Suppressor macrophage treated with lipopolysaccharide for 4 hours (primary cell): ENCODE measurements at regions not wholly inside any gene's neighbourhood (a gene's known extent, or its start where the extent isn't known, plus 50 kb on each side); places are given as distances from the start of the nearest gene placed in this dataset.

Experiments used
- DNase-seq: peaks from one replicate; pipeline ENCODE4 v3.0.0-alpha.2; 2020

- DNase-seq: no peak
These were observed 86.8 kb downstream of the CCT6B start for GRCh38 chr17:34874478-34874877.

DNA sequence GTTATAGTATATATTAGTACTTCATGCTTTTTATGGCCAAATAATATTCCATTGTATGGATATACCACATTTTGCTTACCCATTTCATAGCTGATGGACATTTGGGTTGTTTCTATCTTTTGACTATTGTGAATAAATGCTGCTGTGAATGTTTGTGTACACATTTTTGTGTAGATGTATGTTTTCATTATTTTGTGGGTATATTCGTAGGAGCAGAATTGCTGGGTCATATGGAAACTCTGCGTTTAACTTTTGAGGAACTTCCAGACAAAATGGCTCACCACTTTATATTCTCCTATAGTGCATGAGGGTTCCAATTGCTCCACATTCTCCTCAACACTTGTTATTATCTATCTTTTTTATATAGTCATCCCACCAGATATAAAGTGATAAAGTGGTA lies 88.6 kb downstream of the CCT6B start:
- no peak for DNase-seq

DNA sequence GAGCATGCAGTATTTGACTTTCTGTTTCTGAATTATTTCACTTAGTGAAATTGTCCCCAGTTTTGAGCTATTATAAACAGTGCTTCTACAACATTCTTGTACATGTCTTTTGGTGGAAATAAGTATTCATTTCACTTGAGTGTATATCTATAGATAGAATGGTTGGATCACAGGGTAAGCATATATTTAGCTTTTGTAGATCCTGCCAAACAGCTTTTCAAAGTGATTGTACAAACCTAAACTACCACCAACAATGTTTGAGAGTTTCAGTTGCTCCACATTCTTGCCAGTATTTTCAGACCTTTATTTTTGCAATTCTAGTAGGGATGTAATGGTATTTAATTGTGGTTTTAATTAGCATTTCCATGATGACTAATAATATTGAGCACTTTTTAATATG lies 91.6 kb downstream of the CCT6B start:
- no peak for DNase-seq

DNA sequence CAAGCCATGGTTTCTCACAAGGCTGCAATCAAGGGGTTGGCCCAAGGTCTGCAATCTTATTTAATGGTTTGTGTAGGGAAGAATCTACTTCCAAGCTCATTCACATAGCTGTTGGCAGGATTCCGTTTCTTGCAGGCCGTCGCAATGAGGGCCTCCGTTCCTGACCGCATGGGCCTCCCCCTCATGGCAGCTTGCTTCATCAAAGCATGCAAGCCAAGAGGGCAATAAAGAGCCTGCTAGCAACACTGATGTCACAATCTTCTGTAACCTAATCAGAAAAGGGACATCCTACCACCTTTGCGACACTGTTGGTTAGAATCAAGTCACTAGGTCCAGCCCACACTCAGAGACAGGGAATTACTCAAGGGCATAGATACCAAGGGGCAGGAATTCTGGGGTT lies 95.5 kb downstream of the CCT6B start:
- no peak for DNase-seq

- no peak for DNase-seq
These were observed 98.9 kb downstream of the CCT6B start for GRCh38 chr17:34862384-34862783.

DNA sequence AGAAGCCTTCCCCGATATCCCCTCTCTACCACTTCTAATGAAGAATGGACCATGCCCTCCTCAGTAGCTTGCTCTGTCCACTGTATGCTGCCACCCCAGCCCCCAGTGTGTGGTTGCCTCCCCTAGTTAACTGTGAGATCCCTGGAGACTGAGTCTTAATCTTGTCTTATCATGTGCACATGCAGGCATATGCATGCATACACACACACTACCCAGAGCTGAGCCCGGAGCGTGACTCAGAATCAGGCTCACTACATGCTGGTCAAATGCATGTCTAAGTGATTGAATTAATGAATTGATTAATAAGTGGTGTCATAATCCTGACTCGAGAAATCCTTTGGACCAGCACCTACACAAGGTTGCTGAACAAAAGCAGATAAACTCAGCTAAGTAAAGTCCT lies 99.4 kb downstream of the CCT6B start:
- DNase-seq: no peak

- DNase-seq: no peak
These were observed 101.6 kb downstream of the CCT6B start for GRCh38 chr17:34859652-34860051.

DNA sequence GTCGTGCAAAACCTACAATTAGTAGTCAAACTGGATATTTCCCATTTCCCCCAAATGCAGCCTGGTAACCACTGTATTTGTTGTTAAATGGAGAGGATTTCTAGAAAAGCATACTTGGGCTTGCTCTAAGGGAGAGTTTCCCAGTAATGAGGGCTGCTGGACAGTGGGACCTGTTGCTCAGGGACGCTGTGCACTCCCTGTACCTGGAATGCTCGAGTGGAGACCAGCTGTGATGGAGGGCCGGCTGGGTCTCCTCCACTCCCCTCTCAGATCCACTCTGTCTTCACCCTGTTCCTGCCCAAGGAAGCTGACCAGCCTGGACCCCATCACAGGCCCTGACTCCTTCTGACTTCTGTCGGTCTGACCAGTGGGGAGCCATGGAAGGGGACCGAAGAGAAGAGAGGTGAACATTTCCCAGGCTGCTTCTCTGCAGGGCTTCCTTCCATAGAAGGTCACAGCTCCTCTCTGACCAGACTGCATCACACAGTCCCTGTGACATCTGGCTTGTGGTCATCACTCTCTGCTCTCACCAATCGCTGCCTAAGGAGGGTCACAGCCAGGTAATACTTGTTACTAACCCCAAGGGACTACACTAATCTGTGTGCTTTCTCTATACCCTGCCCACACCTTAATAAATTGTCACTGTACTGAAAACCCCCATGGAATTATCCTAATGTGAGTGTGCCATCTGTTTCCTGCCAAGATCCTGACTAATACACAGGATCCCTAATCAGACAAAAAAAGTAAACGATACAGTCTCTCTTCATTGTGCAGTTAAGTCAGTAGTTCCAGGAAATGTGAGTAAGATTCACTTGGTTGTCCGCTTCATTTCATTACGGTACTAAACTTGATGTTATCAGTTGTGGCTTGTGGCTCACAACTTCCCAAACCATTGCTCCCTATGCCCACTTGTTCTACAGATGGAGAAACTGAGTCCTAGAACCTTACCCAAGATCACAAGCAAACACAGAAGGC lies 102.4 kb downstream of the CCT6B start:
- DNase-seq: no peak

- no peak for DNase-seq
These were observed 107.3 kb downstream of the CCT6B start for GRCh38 chr17:34853924-34854323.

DNA sequence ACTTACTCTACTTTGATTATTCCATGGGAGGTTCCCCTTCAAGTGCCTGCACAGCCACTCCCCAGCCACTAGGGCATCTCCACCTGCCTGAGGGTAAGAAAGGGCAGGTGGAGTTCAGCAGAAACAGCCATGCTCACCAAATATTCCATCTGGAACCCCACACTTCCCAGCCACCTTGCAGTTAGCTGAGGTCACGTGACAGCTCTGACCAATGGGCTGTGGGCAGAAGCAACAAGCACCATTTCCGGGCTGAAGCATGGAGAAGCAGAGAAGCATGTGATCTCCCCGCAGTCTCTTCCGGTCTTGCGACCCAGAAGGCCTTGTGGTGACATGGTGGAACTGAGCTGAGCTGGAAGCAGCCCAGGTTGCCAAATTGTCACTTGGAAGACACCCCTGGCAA lies 108.6 kb downstream of the CCT6B start:
- DNase-seq: no peak

GRCh38 chr17:34851961-34852540 lies 109.2 kb downstream of the CCT6B start:
- DNase-seq: no peak

DNA sequence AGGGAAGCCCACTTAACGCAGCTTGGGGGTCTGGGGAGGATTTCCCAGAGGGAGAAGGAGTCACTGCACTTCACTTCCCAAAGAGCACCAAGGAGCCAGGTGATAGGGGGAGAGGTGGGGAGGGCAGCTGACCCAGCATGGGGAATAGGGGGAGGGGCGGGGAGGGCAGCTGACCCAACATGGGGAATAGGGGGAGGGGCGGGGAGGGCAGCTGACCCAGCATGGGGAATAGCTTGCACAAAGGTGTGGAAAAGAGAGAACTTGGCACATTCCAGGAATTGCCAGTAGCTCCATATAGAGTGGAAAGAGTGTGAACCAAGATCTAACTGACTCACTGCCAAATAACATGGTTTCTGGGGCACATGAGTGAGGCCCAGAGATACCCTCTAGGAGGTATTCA lies 110.3 kb downstream of the CCT6B start:
- DNase-seq: no peak

DNA sequence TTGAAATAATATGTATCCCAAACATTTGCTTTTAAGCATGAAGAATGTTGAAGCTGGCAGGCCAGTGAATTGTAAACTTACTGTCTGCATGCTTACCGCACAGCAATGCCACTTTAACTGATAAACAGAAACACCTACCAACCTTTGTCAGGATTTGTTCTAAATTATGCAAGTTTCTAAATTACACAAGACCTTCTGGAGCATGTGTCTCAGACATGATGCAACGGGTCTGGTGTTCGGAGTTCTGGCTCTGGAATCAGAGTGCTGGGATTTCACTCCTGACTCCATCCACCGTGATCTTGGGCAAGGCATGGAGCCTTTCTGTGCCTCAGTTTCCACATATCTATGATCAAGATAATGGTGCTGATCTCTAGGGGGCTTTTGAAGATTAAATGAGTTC lies 111.2 kb downstream of the CCT6B start:
- DNase-seq: peak; percentile 6

- no peak for DNase-seq
These were observed 113.3 kb downstream of the CCT6B start for GRCh38 chr17:34847938-34848337.

DNA sequence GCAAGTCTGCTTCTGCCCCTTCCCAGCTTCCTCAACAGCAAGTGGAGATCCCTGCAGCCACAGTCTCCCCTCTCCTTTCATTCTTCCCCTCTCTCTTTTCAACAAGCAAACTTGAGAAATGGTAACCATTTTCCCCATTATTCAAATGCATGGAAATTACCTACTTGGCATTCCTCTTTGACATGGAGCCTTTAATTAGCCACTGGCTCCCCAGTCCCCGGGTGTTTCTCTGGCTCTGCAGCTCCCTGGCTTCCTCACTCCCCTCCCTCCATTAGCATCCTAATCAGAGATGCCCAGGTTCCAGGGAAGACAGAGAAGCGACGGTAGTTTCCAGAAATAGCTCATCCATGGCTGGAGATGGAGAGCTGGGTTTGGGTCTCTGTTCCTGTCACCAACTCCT lies 116.0 kb downstream of the CCT6B start:
- DNase-seq: no peak

DNA sequence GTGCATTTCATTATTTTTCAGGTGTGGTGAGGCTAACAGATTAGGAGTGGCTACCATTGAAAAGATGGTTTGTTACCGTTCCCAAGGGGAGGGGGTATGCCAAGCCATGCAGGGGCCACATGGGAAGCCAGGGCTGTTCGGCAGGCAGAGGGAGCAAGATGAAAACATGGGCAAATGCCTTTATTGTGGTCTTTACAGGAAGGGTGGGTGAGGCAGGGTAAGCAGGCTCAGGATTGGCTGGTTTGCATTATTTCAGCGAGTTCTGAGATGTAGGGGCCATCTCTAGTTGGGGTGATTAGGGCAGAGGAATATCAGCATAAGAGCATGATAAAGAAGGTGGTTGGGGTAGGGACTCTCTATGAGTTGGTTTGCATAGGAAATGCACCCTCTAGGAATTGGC lies 117.6 kb downstream of the CCT6B start:
- no peak for DNase-seq

- no peak for DNase-seq
These were observed 119.0 kb downstream of the CCT6B start for GRCh38 chr17:34842235-34842634.

- no peak for DNase-seq
These were observed 119.8 kb downstream of the CCT6B start for GRCh38 chr17:34841467-34841866.

DNA sequence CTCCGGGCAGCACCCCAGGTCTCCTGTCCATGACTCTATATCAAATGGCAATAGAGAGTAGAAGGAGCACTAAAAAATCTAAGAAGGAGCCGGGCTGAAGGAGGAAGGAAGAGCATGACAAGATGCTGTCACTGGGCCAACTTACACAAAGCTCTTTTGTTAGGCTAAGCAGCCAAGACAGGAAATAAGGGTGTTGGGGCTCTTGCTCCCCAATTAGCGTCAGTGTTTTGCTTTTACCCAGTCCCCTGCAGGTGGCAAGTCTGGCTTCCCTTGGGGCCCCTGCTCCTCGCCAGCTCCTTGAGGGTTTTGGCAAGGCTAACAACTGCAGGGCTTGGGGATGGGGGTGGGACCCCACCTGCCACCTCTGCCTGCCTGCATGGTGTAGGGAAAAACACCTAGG lies 120.5 kb downstream of the CCT6B start:
- DNase-seq: no peak

GRCh38 chr17:34837876-34838478 lies 123.3 kb downstream of the CCT6B start:
- no peak for DNase-seq

- DNase-seq: no peak
These were observed 128.9 kb downstream of the CCT6B start for GRCh38 chr17:34832376-34832775.

DNA sequence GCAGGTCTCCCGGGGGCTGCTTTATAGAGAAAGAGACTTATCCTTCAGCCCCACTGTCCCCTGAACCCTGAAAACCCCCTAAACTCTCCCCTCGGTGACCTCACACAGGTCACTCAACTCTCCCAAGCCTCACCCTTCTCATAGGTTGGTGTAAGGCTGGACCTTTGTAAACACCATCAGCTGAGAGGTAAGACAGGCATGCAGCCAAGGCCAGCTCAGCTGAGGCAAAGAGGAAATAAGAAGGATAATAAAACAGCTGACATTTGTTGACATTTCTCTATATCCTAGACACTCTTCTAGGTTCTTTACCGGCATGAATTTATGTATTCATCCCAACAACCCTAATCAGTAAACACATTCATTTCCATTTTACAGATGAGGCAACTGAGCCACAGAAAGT lies 134.3 kb downstream of the CCT6B start:
- no peak for DNase-seq

DNA sequence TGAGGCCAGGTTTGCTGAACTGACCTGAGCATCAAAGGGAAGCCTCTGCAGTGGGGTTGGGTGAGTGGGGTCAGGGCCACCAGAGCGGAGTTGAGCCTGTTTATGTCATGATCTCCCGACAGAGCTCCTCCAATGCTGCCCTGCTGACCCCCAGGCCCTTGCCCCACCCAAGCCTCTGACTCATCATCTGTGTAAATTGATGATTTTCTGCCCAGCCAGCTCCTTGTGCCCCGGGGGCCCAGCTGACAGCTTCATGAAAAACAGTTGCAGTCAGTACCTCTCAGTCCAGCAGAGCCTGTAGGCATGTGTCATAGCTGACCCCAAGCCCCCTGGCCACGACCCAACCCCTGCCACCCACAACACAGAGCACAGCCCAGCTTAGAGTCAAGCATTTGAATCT lies 134.9 kb downstream of the CCT6B start:
- no peak for DNase-seq

GRCh38 chr17:34825884-34826283 lies 135.4 kb downstream of the CCT6B start:
- DNase-seq: no peak
